Superior temporal gyrus (tissue), 1 donor: ENCODE measurements at regions not wholly inside any gene's neighbourhood (a gene's known extent, or its start where the extent isn't known, plus 50 kb on each side); places are given as distances from the start of the nearest gene placed in this dataset.

ENCODE experiments used
- DNase-seq: peaks from one replicate; pipeline ENCODE4 v3.0.0-alpha.2; 2016; ENCODE audit errors: extremely low spot score

GRCh38 chr2:122218596-122218995 is 463.1 kb downstream of the TSN start:
- DNase-seq: no peak

GRCh38 chr2:122219504-122219903 is 464.1 kb downstream of the TSN start:
- no peak for DNase-seq

GRCh38 chr2:122221665-122222064 is 466.2 kb downstream of the TSN start:
- no peak for DNase-seq

GRCh38 chr2:122231296-122231695 is 475.8 kb downstream of the TSN start:
- DNase-seq: peak; percentile 15

GRCh38 chr2:122233372-122233771 is 477.9 kb downstream of the TSN start:
- DNase-seq: no peak

- DNase-seq: no peak
These were observed 480.9 kb downstream of the TSN start for GRCh38 chr2:122236152-122236874.

GRCh38 chr2:122236925-122237324 is 481.5 kb downstream of the TSN start:
- no peak for DNase-seq

- DNase-seq: no peak
These were observed 482.0 kb downstream of the TSN start for GRCh38 chr2:122237450-122237849.

- DNase-seq: no peak
These were observed 482.6 kb downstream of the TSN start for GRCh38 chr2:122238006-122238559.

- DNase-seq: no peak
These were observed 484.0 kb downstream of the TSN start for GRCh38 chr2:122239440-122239839.

- no peak for DNase-seq
These were observed 489.3 kb downstream of the TSN start for GRCh38 chr2:122244598-122245229.

GRCh38 chr2:122249673-122250072 is 494.2 kb downstream of the TSN start:
- DNase-seq: no peak

- DNase-seq: no peak
These were observed 495.7 kb downstream of the TSN start for GRCh38 chr2:122251158-122251557.

- DNase-seq: no peak
These were observed 496.1 kb downstream of the TSN start for GRCh38 chr2:122251566-122251965.

- no peak for DNase-seq
These were observed 500.5 kb downstream of the TSN start for GRCh38 chr2:122255924-122256323.

GRCh38 chr2:122261911-122262310 is 506.5 kb downstream of the TSN start:
- DNase-seq: no peak

GRCh38 chr2:122263746-122264145 is 508.3 kb downstream of the TSN start:
- DNase-seq: no peak

- DNase-seq: no peak
These were observed 511.2 kb downstream of the TSN start for GRCh38 chr2:122266636-122267035.

GRCh38 chr2:122267947-122268346 is 512.5 kb downstream of the TSN start:
- DNase-seq: no peak

GRCh38 chr2:122273785-122274419 is 518.5 kb downstream of the TSN start:
- no peak for DNase-seq

GRCh38 chr2:122277956-122278355 is 522.5 kb downstream of the TSN start:
- no peak for DNase-seq

GRCh38 chr2:122300758-122301157 is 545.3 kb downstream of the TSN start:
- DNase-seq: no peak

- no peak for DNase-seq
These were observed 552.3 kb downstream of the TSN start for GRCh38 chr2:122307763-122308162.
